ENCODE measurements at regions not wholly inside any gene's neighbourhood (a gene's known extent, or its start where the extent isn't known, plus 50 kb on each side); places are given as distances from the start of the nearest gene placed in this dataset.

DNA sequence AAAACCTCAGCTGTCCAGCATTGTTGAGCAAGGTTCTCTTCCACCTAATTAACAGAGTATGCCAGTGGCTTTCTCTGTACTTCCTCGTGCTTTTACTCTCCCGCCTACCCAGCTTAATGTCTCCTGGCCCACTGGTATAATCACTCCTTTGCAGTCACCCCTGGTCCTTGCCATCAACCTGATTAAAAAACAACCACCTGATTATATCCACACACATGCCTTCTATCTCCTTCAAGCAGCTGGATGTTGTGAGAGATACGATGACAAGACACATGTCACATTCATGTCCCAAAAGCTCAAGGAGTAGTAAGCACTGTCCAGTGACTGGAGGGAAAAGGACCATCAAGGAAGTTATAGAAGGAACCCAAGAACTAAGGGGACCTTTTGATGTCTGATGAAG is 241.3 kb upstream of the GRIP1 start:
- Histone ChIP-seq H3K9me3 (ENCODE audit: control insufficient read depth, low read depth, low read length) (no peaks in the 10 kb centered on the region), H3K4me3 (ENCODE audit: low read length) (no peak overlapping the region), H3K4me1 (ENCODE audit: control insufficient read depth, low read depth, low read length) (peaks cover 11% of the 10 kb centered on the region), H3K27me3 (ENCODE audit: control insufficient read depth, insufficient read depth, low read length) (no peaks in the 10 kb centered on the region), H3K9ac (ENCODE audit: low read length) (no peak overlapping the region), H3K36me3 (ENCODE audit: control insufficient read depth, low read depth, low read length) (no peaks in the 10 kb centered on the region), H3K27ac (ENCODE audit: low read length) (no peak overlapping the region)

DNA sequence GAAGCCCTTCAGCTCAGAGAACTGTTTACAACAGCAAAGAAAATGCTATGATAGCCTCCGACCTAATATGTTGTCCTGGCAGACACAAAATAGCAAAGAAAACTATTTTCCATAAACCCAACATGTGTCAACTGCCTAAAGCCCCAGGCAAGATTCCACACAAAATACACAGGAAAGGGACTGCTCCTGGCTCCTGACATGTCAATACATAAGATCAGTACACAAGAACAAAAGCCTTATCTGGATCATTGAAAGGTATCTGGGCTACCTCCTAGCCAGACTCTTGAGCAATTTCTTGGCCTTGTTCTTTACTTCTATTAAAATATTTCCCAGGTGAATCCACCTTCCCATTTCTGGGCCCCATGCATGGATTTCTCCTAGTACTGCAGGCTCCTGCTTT is 242.3 kb upstream of the GRIP1 start:
- Histone ChIP-seq H3K36me3 (ENCODE audit: control insufficient read depth, low read depth, low read length) (no peaks in the 10 kb centered on the region), H3K27me3 (ENCODE audit: control insufficient read depth, insufficient read depth, low read length) (no peaks in the 10 kb centered on the region), H3K9ac (ENCODE audit: low read length) (no peak overlapping the region), H3K9me3 (ENCODE audit: control insufficient read depth, low read depth, low read length) (no peaks in the 10 kb centered on the region), H3K4me1 (ENCODE audit: control insufficient read depth, low read depth, low read length) (peaks cover 5% of the 10 kb centered on the region), H3K4me3 (ENCODE audit: low read length) (no peak overlapping the region), H3K27ac (ENCODE audit: low read length) (no peak overlapping the region)

DNA sequence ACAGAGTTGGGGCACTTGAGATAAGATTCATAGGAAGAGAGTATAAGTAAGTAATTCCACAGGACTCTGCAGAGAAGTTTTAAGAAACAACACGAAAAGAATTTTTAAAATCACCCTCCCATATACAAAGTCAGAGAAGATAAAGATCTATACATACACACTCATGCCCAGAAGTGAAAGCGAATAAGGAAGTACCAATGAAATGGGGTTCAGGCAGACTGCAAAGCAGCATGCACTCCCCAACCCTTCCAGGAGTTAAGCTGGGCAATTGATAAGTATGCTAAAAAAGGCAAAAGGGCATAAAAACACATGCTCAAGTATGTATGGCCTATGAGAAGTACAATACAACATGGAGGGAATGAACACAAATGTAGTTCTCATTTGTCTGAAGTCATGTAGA is 246.2 kb upstream of the GRIP1 start:
- Histone ChIP-seq H3K27me3 (ENCODE audit: control insufficient read depth, insufficient read depth, low read length) (no peaks in the 10 kb centered on the region), H3K9me3 (ENCODE audit: control insufficient read depth, low read depth, low read length) (no peaks in the 10 kb centered on the region)

DNA sequence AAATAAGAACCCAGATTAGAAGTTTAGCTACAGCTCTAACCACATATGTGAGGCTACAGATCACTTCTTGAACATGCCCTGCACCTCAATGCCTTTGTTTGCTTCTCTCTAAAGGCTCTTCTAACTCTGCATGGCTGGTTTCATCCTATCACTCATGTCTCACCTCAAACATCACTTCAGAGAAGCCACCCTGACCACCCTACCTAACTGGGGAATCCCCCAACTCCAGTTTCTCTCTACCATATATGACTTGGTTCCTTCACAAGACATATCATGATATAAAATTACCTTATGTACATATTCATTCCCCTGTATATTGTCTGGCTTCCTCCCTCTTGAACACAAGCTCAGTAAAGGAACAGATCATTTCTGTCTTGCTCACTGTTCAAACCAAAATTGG is 250.2 kb upstream of the GRIP1 start:
- Histone ChIP-seq H3K36me3 (ENCODE audit: control insufficient read depth, low read depth, low read length) (no peaks in the 10 kb centered on the region), H3K27ac (ENCODE audit: low read length) (no peak overlapping the region), H3K4me1 (ENCODE audit: control insufficient read depth, low read depth, low read length) (peaks cover 6% of the 10 kb centered on the region), H3K9ac (ENCODE audit: low read length) (no peak overlapping the region), H3K9me3 (ENCODE audit: control insufficient read depth, low read depth, low read length) (no peaks in the 10 kb centered on the region), H3K27me3 (ENCODE audit: control insufficient read depth, insufficient read depth, low read length) (no peaks in the 10 kb centered on the region), H3K4me3 (ENCODE audit: low read length) (no peak overlapping the region)

More for the DNA sequence above, 246.2 kb upstream of the GRIP1 start:
- H3K36me3 ChIP-seq (ENCODE audit: control insufficient read depth, low read depth, low read length): no peaks in the 10 kb centered on the region
- no peak overlapping the region for H3K27ac ChIP-seq (ENCODE audit: low read length)
- peaks cover 6% of the 10 kb centered on the region for H3K4me1 ChIP-seq (ENCODE audit: control insufficient read depth, low read depth, low read length)
- H3K4me3 ChIP-seq (ENCODE audit: low read length): no peak overlapping the region
- no peak overlapping the region for H3K9ac ChIP-seq (ENCODE audit: low read length)

DNA sequence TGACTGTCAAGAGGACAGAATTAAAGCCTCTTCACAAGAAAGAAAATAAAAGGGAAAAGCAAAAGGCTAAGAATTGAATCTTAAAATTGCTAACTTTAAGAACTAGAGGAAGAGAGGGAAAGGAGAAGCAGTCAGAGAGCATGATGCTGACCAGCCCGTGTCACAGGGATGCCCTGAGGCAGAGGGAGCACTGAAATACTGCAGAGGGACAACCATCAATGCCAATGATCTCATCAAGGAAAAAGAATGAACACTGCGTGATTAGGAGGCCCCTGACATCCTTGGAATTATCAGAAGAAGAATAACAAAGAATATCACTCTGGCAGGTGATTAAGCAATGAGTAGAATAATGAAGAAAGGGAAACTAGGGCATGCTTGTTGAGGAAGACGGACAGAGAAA is 252.2 kb upstream of the GRIP1 start:
- no peak overlapping the region for H3K9ac ChIP-seq (ENCODE audit: low read length)
- peaks cover 4% of the 10 kb centered on the region for H3K4me1 ChIP-seq (ENCODE audit: control insufficient read depth, low read depth, low read length)
- no peaks in the 10 kb centered on the region for H3K9me3 ChIP-seq (ENCODE audit: control insufficient read depth, low read depth, low read length)
- no peak overlapping the region for H3K4me3 ChIP-seq (ENCODE audit: low read length)
- no peak overlapping the region for H3K27ac ChIP-seq (ENCODE audit: low read length)
- H3K36me3 ChIP-seq (ENCODE audit: control insufficient read depth, low read depth, low read length): no peaks in the 10 kb centered on the region
- H3K27me3 ChIP-seq (ENCODE audit: control insufficient read depth, insufficient read depth, low read length): no peaks in the 10 kb centered on the region

DNA sequence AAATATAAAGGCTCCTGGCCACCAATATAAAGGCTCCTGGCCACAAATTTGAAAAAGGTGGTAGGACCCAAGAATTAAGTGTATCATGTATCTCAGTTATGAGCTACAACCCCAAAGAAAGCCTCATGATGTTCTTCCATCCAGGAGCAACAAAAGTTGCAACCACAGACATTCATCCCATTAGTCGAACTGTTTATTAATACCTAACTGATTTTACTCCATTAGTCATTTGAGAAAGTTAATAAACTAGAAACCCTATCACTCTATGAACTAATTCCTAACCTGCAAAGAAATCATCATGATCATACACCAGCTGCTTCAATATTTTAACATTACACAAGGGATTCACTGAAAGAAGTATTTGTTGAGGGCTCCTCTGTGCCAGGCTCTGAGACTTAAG is 253.2 kb upstream of the GRIP1 start:
- no peak overlapping the region for H3K9ac ChIP-seq (ENCODE audit: low read length)
- no peaks in the 10 kb centered on the region for H3K9me3 ChIP-seq (ENCODE audit: control insufficient read depth, low read depth, low read length)
- no peak overlapping the region for H3K27ac ChIP-seq (ENCODE audit: low read length)
- H3K4me1 ChIP-seq (ENCODE audit: control insufficient read depth, low read depth, low read length): no peaks in the 10 kb centered on the region
- no peak overlapping the region for H3K4me3 ChIP-seq (ENCODE audit: low read length)
- H3K27me3 ChIP-seq (ENCODE audit: control insufficient read depth, insufficient read depth, low read length): no peaks in the 10 kb centered on the region
- H3K36me3 ChIP-seq (ENCODE audit: control insufficient read depth, low read depth, low read length): no peaks in the 10 kb centered on the region

DNA sequence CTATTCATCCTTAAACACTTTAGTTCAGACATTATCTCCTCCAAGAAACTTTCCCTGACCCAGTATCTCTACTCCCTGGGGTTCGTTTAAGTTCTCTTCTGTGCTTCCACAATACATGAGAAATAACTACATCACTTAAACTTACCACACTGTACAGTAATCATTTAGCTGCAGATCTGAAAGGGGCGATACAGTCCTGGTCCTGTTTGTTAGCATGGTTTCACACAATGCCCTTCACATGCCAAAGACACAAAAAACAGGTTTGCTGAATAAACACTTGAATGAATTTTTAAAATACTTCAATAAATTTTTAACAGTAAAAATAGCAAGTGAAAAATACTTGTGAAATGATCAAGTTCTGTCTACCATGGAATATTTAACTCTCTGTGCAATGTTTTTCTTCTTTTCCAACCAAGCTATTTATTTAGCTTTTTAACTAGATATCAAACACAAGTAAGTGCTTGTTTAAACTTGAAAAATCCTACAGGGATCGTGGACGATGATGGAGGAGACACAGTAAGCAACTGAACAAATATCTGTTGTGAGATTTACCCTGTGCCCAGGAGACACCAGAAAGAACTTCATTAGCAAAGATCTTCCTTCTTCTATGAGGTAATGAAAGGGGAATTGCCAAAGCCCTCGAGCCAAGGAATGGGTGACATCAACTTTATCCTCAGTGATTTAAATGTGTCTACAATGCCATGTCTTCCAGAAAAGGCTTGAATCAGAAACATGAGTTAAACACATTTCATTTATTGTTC is 255.6 kb upstream of the GRIP1 start:
- Histone ChIP-seq H3K36me3 (ENCODE audit: control insufficient read depth, low read depth, low read length) (no peaks in the 10 kb centered on the region), H3K27ac (ENCODE audit: low read length) (no peak overlapping the region), H3K27me3 (ENCODE audit: control insufficient read depth, insufficient read depth, low read length) (no peaks in the 10 kb centered on the region), H3K4me1 (ENCODE audit: control insufficient read depth, low read depth, low read length) (no peaks in the 10 kb centered on the region), H3K4me3 (ENCODE audit: low read length) (no peak overlapping the region), H3K9ac (ENCODE audit: low read length) (no peak overlapping the region), H3K9me3 (ENCODE audit: control insufficient read depth, low read depth, low read length) (no peaks in the 10 kb centered on the region)

DNA sequence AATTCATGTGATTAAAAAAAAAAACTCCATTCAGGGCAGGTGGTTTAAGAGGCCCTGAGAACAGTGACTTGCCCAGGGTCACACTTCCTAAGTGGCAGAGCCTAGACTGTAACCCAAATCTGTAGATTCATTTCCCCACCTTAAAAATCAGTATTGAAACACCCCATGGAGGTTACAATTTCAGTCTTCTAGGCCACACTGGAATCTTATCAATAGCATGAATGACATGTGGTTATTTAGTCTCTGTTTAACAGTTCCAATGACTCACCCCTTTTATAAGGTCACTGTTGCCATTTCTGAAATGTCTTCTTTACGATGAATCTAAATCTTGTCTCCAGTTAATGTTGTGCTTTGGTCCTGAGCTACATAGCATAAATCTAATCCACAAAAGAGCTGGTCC is 262.3 kb upstream of the GRIP1 start:
- Histone ChIP-seq H3K9me3 (ENCODE audit: control insufficient read depth, low read depth, low read length) (no peaks in the 10 kb centered on the region), H3K9ac (ENCODE audit: low read length) (no peak overlapping the region), H3K27ac (ENCODE audit: low read length) (no peak overlapping the region), H3K36me3 (ENCODE audit: control insufficient read depth, low read depth, low read length) (no peaks in the 10 kb centered on the region), H3K4me3 (ENCODE audit: low read length) (no peak overlapping the region), H3K27me3 (ENCODE audit: control insufficient read depth, insufficient read depth, low read length) (no peaks in the 10 kb centered on the region), H3K4me1 (ENCODE audit: control insufficient read depth, low read depth, low read length) (peaks cover 5% of the 10 kb centered on the region)

DNA sequence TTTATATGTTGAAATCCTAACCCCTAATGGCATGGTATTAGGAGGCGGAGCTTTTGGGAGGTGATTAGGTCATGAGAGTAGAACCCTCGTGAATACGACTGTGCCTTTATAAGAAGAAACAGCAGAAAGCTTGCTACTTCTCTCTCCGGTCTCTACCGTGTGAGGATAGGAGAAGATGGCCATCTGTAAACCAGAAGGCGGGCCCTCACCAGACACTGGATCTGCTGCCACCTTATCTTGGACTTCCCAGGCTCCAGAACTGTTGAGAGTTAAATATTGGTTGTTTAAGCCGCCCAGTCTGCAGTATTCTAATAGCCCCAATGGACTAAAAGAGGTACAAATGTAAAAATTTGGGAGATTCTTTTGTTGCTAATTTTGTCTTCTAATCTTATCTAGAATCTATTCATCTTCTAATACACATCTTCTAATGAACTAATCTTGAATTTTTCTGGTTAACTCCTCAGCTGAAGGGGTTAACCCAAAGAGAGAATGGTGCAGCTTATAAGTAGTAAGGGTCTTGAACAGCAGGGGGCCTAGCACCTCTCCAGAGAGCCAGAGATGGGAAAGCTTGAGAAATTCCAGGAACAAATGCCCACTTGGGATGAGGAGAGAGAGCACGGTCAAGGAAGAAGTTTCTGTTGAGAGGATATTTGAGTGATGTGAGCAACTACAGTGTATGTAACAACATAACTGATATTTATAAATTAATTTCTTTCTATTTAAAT is 264.0 kb upstream of the GRIP1 start:
- H3K36me3 ChIP-seq (ENCODE audit: control insufficient read depth, low read depth, low read length): no peaks in the 10 kb centered on the region
- H3K27ac ChIP-seq (ENCODE audit: low read length): no peak overlapping the region
- no peaks in the 10 kb centered on the region for H3K9me3 ChIP-seq (ENCODE audit: control insufficient read depth, low read depth, low read length)

DNA sequence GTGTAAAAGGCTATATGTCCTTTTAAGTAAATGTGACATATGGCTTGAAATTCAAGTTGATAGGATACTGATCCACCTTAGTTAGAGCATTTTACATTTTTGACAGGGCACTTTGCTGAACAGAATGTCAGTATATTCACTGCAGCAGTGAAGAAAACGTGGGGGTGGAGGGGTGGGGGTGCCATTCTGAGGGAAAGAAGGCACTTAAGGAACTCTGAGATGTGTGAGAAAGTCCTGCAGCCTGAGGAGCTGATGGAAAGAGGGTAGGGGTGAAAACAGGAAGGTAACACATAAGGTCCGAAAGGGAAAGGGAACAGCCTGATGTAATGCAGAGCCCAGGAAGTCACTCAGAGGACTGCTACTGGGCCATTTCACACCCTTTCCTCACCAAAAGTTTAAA is 265.5 kb upstream of the GRIP1 start:
- no peak overlapping the region for H3K4me3 ChIP-seq (ENCODE audit: low read length)
- no peaks in the 10 kb centered on the region for H3K9me3 ChIP-seq (ENCODE audit: control insufficient read depth, low read depth, low read length)
- no peak overlapping the region for H3K27ac ChIP-seq (ENCODE audit: low read length)
- H3K27me3 ChIP-seq (ENCODE audit: control insufficient read depth, insufficient read depth, low read length): no peaks in the 10 kb centered on the region
- no peaks in the 10 kb centered on the region for H3K36me3 ChIP-seq (ENCODE audit: control insufficient read depth, low read depth, low read length)
- H3K4me1 ChIP-seq (ENCODE audit: control insufficient read depth, low read depth, low read length): peaks cover 5% of the 10 kb centered on the region
- no peak overlapping the region for H3K9ac ChIP-seq (ENCODE audit: low read length)

More for the DNA sequence above, 264.0 kb upstream of the GRIP1 start:
- Histone ChIP-seq H3K4me1 (ENCODE audit: control insufficient read depth, low read depth, low read length) (peaks cover 5% of the 10 kb centered on the region), H3K27me3 (ENCODE audit: control insufficient read depth, insufficient read depth, low read length) (no peaks in the 10 kb centered on the region), H3K9ac (ENCODE audit: low read length) (no peak overlapping the region), H3K4me3 (ENCODE audit: low read length) (no peak overlapping the region)

DNA sequence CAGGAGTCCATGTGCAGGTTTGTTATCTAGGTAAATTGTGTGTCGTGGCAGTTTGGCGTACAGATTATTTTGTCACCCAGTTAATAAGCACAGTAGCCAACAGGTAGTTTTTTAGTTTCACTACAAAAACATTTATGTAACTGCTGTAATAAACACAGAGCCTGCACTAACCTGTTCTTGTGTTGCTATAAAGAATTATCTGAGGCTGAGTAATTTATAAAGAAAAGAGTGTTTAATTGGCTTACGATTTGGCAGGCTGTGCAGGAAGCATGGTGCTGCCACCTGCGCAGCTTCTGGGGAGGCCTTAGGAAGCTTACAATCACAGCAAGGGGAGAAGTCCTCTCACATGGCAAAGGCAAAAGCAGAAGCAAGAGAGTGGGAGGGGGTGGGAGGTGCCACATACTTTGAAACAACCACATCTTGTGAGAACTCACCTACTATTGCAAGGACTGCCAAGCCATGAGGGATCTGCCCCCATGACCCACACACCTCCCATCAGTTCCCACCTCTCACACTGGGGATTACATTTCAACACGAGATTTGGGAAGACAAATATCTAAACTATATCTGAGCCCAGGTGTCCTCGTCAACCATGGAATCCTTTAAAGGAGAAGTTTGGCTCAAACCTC is 266.4 kb upstream of the GRIP1 start:
- Histone ChIP-seq H3K36me3 (ENCODE audit: control insufficient read depth, low read depth, low read length) (no peaks in the 10 kb centered on the region), H3K27me3 (ENCODE audit: control insufficient read depth, insufficient read depth, low read length) (no peaks in the 10 kb centered on the region), H3K9ac (ENCODE audit: low read length) (no peak overlapping the region), H3K27ac (ENCODE audit: low read length) (no peak overlapping the region), H3K4me3 (ENCODE audit: low read length) (no peak overlapping the region), H3K4me1 (ENCODE audit: control insufficient read depth, low read depth, low read length) (peaks cover 5% of the 10 kb centered on the region), H3K9me3 (ENCODE audit: control insufficient read depth, low read depth, low read length) (no peaks in the 10 kb centered on the region)

Measured in iPS-18a (cell line).